DMS153 (cell line): ENCODE measurements at regions not wholly inside any gene's neighbourhood (a gene's known extent, or its start where the extent isn't known, plus 50 kb on each side); places are given as distances from the start of the nearest gene placed in this dataset.

Experiments
- DNase-seq: peaks from one replicate; lab custom pipeline; 2025; lab: John Stamatoyannopoulos, UW

DNA sequence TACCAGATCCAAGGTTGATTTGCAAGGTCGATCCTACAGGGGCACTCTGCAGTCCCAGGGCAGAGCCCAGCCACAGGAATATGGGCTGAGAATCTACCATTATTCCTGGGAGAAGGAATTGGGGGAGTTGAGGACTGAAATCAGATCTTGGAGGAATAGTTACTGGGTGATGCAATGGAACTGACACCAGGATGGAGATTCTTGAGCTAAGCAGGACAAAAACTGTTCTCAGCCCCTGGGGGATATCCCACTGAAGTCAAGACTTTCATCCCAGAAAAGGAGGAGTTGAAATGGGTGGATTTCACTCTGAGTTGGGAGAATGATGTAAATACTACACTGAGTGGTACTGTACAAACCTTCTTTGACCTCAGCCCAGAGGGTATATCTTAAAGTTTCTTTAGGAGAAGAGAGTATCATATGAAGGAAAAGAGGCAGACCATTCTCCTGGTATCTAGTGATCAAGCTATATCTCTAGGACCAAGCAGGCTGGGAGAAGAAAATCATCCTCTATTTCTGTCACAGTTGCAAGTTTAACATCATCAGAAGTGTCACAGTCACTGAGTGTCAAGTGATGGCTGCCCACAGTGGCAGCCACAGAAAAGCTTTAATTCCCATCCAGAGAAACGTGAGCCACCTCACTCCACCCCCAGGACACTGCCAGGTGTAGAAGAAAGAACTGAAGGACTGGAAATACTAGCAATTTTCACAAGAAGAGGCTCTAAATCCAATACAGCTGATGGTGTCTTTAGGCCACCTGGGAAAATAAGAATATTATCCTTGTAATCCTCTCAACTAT lies 181.9 kb downstream of the NUAK1 start:
- no peak for DNase-seq

DNA sequence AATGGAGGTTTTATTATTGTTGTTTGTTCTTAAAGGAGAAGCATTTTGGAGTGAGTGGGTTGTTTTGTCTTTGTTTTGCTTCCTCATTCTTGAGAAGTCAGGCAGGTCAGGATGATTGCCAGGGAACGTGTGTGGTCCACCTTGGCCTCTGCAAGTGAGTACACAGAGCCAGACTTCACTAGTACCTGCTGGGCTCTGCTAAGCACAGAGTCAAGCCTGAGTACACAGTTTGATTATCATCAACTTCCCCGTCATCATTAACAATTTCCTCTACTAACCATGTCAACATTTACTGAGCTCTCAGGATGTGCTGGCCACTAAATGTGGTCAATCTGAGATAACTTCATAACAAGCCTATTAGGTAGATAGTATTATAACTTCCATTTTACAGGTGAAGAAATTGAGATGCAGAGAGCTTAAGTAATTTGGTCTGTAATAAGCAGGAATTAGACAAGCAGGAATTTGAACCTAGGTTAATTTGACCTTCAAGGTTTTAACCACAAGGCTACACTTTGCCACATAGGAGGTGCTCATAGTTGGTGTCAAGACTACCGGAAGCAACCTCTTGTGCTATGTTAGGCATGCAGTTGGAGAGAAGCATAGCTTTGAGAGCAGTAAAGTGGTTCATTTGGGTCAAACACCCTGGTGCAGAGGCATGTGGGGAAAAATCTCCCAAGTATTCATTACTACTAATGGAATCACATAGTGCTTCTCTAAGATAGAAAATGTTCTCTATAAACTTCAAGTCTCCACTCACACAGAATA lies 178.3 kb downstream of the NUAK1 start:
- peak; percentile 55 for DNase-seq

DNA sequence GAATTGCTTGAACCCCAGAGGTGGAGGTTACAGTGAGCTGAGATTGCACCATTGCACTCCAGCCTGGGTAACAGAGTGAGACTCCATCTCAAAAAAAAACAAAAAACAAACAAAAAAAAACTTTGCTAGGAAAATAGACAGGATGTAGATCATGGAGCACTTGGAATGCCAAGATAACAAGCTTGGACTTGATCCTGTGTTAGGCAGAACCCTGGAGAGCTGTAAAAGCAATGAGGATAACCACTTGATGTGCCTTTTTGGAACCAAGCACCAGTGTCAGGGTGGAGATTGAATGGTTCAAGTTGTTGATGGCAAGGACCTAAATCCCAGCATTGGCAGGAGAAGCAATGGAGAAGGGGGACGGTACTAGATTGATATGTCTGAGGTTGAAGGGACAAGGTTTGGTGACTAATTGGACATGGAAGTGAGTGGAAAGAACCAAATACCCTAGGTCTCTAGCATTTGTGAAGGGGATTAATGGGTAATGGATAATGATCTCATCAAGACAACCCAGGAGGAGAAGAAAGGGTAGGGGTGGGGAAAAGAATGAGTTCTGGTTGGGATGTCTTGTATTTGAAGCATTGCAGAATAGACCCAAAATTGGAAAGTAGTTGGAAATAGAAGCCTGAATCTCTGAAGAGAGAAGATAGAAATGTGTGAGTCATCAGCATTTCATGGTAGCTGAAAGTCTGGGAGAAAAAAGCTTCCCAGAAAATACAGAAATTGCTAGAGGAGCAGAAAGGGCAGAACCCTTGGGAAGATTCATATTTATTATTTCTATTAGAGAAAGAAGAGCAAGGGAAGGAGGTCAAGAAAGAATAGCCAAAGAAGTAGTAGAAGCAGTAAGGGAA lies 176.7 kb downstream of the NUAK1 start:
- no peak for DNase-seq

DNA sequence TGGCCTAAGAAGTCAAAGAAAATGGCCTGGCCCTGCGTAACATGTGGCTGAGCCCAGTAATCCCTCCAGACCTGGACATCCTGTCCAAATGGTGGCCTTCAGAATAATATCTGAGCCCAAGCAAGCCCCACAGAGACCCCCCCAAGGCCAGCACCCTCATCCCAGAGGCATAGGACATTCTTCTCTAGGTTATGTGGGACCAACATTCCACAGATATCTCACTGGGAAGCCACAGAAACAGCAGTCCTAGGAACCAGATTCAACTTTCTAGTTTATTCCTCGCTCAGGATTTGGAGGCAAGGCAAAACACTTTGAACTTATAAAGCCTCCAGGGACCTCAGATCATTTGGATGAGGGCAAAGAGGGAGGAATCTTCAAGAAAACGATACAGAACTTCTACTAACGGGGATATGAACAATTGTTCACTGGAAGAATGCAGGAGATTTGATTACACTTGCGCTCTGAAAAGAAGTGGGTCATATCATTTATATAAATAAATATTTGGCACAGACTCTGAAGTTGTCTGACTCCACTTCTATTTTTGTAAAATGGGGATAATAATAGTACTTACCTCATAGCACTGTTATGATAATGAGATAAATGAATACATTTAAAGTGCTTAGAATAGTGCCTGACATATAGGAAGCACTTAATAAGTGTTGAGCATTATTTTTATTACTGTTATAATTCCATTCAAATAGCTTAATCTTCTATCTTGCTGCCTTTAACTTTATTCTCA lies 171.5 kb downstream of the NUAK1 start:
- no peak for DNase-seq

DNA sequence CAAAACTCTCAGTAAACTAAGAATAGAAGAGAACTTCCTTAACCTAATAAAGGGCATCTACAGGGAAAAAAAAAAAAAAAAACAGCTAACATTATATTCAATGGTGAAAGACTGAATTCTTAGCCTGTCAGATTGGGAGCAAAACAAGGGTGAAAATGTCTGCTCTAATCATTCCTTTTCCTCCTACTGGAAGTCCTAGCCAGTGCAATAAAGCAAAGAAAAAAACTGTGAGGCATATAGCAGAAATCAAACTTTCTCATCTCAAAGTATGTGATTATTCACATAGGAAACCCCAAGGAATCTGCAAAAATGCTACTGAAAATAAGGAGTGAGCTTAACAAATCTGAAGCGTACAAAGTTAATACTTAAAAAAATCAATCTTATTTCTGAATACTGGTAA lies 170.7 kb downstream of the NUAK1 start:
- DNase-seq, result no peak

DNA sequence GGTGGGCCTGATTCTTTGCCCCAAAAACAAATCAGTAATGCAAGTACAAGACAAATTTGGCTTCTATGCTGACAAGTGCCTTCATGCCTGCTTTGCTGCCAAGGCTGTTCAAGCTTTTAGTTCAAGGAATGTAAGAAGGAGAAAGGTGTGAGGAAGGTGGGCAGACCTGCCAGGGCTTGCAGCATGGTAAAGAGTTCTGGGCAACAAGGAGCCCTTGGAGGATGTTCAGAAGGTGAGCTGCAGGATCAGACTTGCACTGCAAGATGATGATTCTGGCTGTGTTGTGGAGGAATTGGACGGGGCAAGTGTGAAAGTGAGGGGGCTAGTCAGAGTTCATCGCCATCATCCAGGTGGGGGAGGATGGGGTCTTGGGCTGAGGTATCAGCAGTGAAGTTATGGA lies 167.9 kb downstream of the NUAK1 start:
- DNase-seq, result no peak

DNA sequence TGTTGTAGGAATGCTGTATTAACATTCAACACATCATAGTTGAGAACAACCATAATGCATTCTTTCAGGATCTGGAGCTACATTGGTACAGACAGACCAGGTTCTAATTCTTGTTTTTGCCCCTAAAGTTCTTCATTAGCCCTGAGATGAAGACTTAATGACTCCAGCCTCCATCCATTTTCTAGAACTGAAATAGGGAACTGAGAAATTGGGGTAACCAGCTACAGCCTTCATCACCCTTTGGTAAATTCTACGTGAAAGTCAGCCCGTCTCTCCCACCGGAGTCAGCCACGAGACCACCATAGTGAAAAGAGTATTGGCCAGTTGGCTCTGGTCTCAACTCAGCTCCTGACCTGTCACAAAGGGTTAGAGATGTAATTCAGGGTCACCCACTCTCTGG lies 164.0 kb downstream of the NUAK1 start:
- DNase-seq, result no peak

DNA sequence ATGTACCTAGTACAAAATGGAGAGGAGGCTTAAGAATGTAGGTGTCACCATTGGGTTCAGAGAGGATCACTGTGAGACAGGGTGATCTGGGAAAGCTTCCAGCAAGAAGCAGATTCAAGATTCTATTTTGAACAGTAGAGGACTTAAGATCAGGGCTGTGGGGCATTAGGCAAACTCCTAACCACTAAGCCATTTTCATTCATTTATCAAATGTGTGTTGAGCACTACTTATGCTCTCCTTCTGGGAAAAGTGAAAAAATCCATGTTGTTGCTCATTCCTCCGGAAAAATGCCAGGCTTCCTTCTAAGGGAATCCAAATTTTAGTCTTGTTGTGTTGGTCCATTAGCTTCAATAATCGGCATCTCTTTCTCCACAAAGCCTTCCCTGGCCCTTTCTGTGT lies 163.4 kb downstream of the NUAK1 start:
- no peak for DNase-seq

DNA sequence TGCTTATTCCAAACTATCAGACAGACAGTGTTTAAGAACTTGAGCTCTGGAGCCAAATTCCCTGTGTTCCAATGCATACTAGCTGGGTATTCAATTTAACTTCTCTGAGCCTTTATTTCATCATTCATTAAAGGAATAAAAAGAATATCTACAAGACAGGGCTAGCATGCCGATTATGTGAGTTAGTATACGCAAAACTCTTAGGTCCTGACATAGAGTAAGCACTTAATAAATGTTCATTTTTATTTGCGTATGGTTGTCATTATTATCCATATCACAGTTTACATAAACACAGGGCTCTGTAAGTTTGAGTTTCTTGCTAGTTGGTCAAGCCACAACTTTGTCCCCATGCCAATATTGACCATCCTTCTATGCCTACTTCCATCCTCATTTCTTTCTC lies 161.5 kb downstream of the NUAK1 start:
- no peak for DNase-seq

DNA sequence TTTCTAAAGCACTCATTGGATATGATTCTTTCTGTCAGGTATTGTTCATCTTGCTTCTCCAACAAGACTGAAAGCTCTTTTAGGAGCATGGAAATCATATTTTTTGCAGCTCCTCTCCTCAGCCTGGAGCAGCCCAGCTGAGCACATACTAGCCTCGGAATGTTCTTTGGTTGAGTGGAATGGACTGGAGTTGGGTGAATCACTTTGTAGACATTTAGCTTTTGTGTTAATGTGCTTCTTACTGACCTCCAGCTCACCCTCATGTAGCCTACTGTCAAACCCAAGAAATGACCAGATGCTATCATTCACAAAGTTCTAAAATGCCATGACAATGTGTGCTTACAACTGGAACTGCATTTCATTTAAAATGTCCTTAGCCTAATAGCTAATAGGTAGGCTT lies 161.1 kb downstream of the NUAK1 start:
- no peak for DNase-seq

DNA sequence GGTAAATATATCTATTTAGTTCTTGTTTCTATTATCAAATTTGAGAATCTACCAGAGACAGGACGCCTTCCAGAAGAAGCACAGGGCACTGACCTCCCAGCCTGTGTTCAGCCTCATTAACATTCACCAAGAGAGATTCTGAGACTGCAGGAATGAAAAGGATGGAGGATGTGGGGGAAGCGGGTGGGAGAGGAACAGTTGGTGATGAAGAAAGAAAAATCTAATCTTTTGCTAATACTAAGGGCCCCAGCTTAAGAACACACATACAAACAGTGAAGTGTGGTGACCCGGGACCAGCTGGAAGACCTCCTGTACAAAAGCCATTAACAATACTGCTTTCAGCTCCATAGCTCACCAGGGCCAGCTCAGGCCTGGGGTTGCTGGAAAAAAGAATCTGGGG lies 160.5 kb downstream of the NUAK1 start:
- DNase-seq, result no peak

DNA sequence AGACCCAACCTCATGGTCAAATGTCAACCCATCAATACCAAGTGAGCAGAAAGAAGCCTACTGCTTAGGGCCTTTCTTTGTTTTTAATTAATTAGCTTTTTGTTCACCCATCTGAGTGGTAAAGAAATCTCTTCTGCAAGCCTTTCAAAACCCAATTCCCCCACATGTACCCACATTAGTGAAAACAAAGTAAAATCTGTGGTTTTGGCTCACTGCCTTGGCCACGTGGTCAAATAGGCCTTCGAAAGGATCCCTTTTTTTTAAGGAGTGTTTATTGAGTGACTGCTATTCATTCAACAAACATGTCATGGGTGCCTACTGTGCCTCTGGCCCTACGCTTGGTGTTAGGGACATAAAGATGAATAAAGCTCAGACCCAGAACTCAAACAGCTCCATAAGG lies 160.1 kb downstream of the NUAK1 start:
- no peak for DNase-seq

DNA sequence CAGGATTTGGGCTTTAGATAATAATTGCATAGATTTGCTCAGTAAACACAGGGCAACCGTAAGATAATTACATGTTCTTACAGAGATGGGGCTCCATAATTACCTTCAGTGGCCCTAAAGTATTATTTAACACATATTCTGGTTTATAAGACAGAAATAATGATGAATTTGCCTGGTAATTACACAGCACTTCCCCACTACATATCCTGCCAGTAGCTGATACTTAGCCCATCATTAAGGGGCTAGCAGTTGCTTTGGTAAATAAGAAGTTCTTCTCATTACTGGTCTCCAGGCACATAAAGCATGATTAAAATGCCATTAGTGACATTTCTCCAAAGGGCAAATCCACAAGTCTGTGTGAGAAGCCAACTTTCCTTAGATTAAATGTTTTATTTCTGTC lies 158.7 kb downstream of the NUAK1 start:
- no peak for DNase-seq

DNA sequence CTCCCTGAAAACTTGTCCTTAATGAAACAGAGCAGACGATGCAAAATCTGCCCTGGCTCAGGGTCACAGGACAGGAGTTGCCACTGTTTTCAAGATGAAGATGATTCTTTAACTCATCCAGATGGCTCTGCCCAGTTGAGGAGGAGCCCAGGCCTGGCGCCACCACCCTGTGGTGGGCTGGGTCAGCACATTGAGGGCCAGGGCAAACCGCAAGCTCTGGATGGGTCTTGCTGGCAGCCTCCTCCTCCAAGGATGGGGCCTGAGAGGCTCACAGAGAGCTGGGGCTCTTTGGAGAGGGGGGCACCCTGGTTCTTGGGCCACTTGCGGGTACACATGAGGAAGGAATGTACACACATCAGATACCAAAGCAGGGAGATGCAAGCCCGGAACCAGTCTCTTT lies 158.2 kb downstream of the NUAK1 start:
- no peak for DNase-seq

DNA sequence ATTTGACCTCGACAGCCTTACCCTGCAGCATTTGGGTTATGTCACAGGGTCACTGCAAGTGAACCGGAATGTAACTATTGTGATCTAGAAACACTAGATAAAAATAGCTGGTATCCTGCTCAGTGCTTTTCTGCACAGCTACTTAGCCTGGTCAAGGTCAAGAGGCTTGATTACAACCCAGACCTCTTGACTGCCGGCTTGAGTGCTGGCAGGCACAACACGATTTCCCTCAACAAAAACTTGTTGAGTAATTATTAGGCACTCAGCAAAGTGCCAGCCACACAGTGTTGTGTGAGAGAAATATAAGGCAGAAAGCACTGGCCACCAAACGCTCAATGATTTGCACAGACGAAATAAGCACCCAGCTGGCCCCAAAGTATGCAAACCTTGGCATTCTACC lies 156.7 kb downstream of the NUAK1 start:
- no peak for DNase-seq

DNA sequence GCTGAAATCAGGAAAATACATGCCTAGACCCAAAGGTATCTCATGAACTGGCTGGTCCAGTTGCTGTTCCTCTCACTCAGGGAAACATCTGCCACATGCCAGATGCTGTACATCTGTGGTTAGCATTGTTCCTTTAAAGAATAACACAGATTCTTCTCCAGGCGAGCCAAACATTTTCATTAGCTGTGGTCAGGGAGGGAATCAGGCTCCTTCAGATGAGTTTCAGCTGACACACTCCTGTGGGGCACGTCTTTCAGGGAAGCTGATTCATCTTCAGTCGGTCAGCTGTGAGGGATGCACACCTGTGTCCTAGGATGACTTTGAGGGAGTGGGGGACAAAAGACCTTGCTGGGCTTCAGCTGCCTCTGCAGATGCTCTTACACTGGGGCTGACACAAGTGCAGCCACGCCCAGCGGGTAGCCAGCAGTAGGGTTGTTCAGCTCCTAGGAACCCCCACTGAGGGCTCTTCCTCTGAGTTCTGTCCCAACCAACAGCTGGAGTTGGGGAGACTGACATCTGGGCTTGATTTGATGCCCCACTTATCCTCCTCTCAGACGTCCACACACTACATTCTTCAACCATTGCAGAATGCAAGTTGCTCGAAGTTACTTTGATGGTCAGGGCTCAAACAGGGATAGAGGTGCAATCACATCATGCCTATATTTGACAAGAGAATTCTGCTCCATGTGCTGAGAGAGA lies 155.0 kb downstream of the NUAK1 start:
- DNase-seq, result no peak

DNA sequence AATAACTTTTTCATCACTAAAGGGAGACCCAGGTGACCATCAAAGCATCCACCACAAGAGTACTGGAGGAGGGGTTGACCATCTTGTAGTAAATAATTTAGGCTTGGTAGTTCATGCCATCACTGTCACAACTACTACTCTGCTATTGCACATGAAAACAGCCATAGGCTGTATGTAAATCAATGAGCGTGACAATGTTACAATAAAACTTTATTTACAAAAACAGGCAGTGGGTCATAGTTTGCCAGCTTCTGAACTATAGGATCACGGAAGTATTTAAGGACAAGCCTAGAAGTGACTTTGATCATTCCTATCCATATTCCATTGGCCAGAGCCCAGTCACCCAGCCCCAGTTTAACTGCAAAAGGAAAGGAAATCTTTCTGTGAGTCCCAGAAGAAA lies 153.4 kb downstream of the NUAK1 start:
- DNase-seq, result no peak

DNA sequence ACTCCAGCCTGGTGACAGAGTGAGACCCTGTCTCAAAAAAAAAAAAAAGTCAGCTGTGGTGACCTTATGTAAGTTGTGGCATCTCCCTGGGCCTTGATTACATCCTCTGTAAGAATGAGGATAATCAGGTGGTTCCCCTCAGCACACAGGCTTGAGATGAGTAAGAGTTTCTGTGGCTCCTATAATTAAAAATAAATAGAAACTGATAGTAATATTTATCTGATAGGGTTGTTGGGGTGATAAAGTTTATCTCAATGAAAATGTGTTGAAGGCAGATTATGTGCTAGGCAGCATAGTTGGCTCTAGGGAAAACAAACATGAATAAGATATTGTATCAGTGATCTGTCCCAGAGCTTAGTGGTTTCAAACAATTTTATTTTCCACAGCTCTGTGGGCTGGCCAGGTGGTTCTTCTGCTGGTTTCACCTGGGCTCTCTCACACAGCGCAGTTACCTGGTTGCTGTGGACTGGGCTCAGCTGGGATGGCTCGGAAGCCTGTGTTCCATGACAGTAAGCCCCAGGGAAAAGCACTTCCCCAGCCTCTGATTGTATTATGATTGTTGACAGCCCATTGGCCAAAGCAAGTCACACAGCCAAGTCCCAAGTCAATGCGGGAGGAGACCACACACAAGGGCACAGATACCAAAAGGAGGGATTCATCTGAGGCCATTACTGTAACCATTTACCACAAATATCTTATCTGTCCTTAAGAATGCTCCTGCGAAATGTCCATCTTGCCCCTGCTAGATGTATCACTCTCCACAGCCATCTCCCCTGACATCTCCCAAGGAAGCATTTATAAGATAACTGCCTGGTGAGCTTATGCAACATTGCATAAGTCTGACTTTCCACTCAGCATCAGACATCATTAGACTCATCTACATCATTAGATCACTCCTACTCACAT lies 151.7 kb downstream of the NUAK1 start:
- DNase-seq, result no peak

DNA sequence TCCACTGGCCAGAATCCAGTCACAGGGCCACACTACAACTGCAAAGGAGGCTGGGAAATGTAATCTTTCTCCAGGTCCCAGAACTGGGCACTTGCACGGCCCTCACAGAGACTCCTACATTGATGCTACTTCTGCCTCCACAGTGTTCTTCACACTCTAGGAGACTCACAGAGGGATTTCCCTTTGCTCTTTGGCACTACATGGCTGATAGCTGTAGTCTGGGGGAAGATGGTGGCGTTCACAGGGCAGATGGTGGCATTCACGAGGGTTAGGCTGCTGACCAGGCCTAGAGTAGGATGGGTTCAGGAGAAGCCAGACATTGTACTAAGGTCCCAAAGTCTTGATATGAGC lies 151.1 kb downstream of the NUAK1 start:
- no peak for DNase-seq
